ENCODE measurements at regions not wholly inside any gene's neighbourhood (a gene's known extent, or its start where the extent isn't known, plus 50 kb on each side); places are given as distances from the start of the nearest gene placed in this dataset.

GRCh38 chr2:196565106-196565765 lies 74.3 kb upstream of the CCDC150 start:
- DNase-seq (ENCODE audit: extremely low read depth, low read depth), result no peak

- DNase-seq (ENCODE audit: extremely low read depth, low read depth), result no peak
These were observed 73.5 kb upstream of the CCDC150 start for GRCh38 chr2:196565982-196566381.

- no peak for DNase-seq (ENCODE audit: extremely low read depth, low read depth)
These were observed 72.4 kb upstream of the CCDC150 start for GRCh38 chr2:196566961-196567666.

GRCh38 chr2:196568506-196568905 lies 71.0 kb upstream of the CCDC150 start:
- DNase-seq (ENCODE audit: extremely low read depth, low read depth), result no peak

- DNase-seq (ENCODE audit: extremely low read depth, low read depth), result no peak
These were observed 54.6 kb upstream of the CCDC150 start for GRCh38 chr2:196584903-196585302.

GRCh38 chr2:196586511-196586991 lies 53.0 kb upstream of the CCDC150 start:
- DNase-seq (ENCODE audit: extremely low read depth, low read depth), result peak; percentile 69

GRCh38 chr2:196587056-196587455 lies 52.5 kb upstream of the CCDC150 start:
- no peak for DNase-seq (ENCODE audit: extremely low read depth, low read depth)

- no peak for DNase-seq (ENCODE audit: extremely low read depth, low read depth)
These were observed 51.8 kb upstream of the CCDC150 start for GRCh38 chr2:196587739-196588138.

- DNase-seq (ENCODE audit: extremely low read depth, low read depth), result no peak
These were observed 50.1 kb upstream of the CCDC150 start for GRCh38 chr2:196589419-196589818.

Small RNAs in the stretch of these regions (small RNA-seq; reads per million reads assigned to genes)
- gene RN7SL820P, result 0 reads per million in 2 experiments
